GM19452 (cell line): ENCODE measurements at regions not wholly inside any gene's neighbourhood (a gene's known extent, or its start where the extent isn't known, plus 50 kb on each side); places are given as distances from the start of the nearest gene placed in this dataset.

Source experiments
- ATAC-seq: cut with Tn5 transposase; IDR thresholded peaks from one replicate; pipeline ENCODE4 v1.9.1; 2021; ENCODE audit not compliant: unreplicated experiment

- ATAC-seq = no peak
Observed at GRCh38 chr1:192943522-192943921, 115.6 kb downstream of the UCHL5 start.

- ATAC-seq = no peak
Observed at GRCh38 chr1:192945390-192946130, 113.6 kb downstream of the UCHL5 start.

GRCh38 chr1:192949783-192950182, 109.4 kb downstream of the UCHL5 start:
- no peak for ATAC-seq

GRCh38 chr1:192950926-192951325, 108.2 kb downstream of the UCHL5 start:
- ATAC-seq = no peak

- ATAC-seq = peak; percentile 95
Observed at GRCh38 chr1:192951691-192952460, 107.3 kb downstream of the UCHL5 start.

GRCh38 chr1:192952646-192953045, 106.5 kb downstream of the UCHL5 start:
- ATAC-seq = no peak

GRCh38 chr1:192954705-192955265, 104.4 kb downstream of the UCHL5 start:
- no peak for ATAC-seq

GRCh38 chr1:192958350-192958749, 100.8 kb downstream of the UCHL5 start:
- no peak for ATAC-seq

- ATAC-seq = no peak
Observed at GRCh38 chr1:192958871-192959270, 100.3 kb downstream of the UCHL5 start.

- ATAC-seq = peak; percentile 73
Observed at GRCh38 chr1:192959657-192960186, 99.4 kb downstream of the UCHL5 start.
